ENCODE measurements at regions not wholly inside any gene's neighbourhood (a gene's known extent, or its start where the extent isn't known, plus 50 kb on each side); places are given as distances from the start of the nearest gene placed in this dataset.

DNA sequence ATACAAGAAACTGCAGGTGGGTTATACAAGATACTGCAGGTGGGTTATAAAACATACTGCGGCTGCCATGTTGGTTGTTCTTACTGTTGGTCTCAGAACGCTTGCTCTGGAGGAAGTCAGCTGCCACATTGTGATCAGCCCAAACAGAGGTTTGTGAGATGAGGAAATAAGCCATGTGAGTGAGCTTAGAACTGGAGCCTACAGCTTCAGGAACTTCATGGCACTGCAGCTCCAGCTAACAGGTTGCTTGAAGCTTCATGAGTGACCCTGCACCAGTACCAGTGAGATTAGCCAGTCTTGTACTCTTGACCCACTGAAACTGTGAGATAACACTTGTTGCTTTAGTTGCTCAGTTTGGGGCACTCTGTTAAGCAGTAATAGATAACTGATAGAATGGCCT, 74.5 kb upstream of the PRKCQ start:
- Histone ChIP-seq H3K9me3 (ENCODE audit: low read length) (no peaks in the 10 kb centered on the region), H3K79me2 (ENCODE audit: insufficient read depth, low read length) (no peaks in the 10 kb centered on the region), H3K27ac (ENCODE audit: extremely low read length, insufficient read depth, low read length) (no peak overlapping the region), H3K4me3 (replicated peaks in 1 of 3; ENCODE audit: insufficient read depth in 1 of 3, low read depth in 2 of 3, low read length in 3 of 3) (no peak overlapping the region), H3K9ac (ENCODE audit: insufficient read depth, low read depth, low read length) (no peak overlapping the region), H4K20me1 (ENCODE audit: insufficient read depth, low read length) (no peaks in the 10 kb centered on the region), H3K36me3 (replicated peaks in 1 of 2; ENCODE audit: control insufficient read depth in 1 of 2, insufficient read depth in 2 of 2, low read length in 2 of 2) (no peaks in the 10 kb centered on the region), H3K4me2 (ENCODE audit: low read depth, low read length) (no peak overlapping the region), H2AFZ (ENCODE audit: low read length) (no peak overlapping the region), H3K4me1 (ENCODE audit: insufficient read depth, low read length) (no peaks in the 10 kb centered on the region), H3K27me3 (ENCODE audit: control insufficient read depth in 1 of 2, insufficient read depth in 2 of 2, low read length in 2 of 2) (no peaks in the 10 kb centered on the region; a peak in 2 of 5 replicates)
- in situ Hi-C loops (cut with HindIII; ENCODE audit: extremely low pct_ligation_motif_present, low pct_unique_long_range_greater_than_20kb) (no loop called here), intact Hi-C loops (cut with micrococcal nuclease; ENCODE audit: unreplicated experiment) (no loop called here)
- ChIA-PET POLR2A (no interaction called here), CTCF (ENCODE audit: low intra/inter-chr PET ratio, low total read pairs) (no interaction called here)
- no TSS peak for BruUV-seq (replicated peaks)
- FAIRE-seq, result no peak
- DNase-seq (ENCODE audit: low spot score), result no peak
- WGBS (ENCODE audit: low lambda C conversion rate), result 70% methylated on average over 2 of the region's 2 CpGs
- no peak for ATAC-seq
- no peak for TF ChIP-seq FOXM1 (CRISPR knock-in tag; IDR thresholded peaks at IDR 0.05)
- no peak for TF ChIP-seq ZNF20 (CRISPR knock-in tag; IDR thresholded peaks at IDR 0.05)
- TF ChIP-seq, protein P1, sequence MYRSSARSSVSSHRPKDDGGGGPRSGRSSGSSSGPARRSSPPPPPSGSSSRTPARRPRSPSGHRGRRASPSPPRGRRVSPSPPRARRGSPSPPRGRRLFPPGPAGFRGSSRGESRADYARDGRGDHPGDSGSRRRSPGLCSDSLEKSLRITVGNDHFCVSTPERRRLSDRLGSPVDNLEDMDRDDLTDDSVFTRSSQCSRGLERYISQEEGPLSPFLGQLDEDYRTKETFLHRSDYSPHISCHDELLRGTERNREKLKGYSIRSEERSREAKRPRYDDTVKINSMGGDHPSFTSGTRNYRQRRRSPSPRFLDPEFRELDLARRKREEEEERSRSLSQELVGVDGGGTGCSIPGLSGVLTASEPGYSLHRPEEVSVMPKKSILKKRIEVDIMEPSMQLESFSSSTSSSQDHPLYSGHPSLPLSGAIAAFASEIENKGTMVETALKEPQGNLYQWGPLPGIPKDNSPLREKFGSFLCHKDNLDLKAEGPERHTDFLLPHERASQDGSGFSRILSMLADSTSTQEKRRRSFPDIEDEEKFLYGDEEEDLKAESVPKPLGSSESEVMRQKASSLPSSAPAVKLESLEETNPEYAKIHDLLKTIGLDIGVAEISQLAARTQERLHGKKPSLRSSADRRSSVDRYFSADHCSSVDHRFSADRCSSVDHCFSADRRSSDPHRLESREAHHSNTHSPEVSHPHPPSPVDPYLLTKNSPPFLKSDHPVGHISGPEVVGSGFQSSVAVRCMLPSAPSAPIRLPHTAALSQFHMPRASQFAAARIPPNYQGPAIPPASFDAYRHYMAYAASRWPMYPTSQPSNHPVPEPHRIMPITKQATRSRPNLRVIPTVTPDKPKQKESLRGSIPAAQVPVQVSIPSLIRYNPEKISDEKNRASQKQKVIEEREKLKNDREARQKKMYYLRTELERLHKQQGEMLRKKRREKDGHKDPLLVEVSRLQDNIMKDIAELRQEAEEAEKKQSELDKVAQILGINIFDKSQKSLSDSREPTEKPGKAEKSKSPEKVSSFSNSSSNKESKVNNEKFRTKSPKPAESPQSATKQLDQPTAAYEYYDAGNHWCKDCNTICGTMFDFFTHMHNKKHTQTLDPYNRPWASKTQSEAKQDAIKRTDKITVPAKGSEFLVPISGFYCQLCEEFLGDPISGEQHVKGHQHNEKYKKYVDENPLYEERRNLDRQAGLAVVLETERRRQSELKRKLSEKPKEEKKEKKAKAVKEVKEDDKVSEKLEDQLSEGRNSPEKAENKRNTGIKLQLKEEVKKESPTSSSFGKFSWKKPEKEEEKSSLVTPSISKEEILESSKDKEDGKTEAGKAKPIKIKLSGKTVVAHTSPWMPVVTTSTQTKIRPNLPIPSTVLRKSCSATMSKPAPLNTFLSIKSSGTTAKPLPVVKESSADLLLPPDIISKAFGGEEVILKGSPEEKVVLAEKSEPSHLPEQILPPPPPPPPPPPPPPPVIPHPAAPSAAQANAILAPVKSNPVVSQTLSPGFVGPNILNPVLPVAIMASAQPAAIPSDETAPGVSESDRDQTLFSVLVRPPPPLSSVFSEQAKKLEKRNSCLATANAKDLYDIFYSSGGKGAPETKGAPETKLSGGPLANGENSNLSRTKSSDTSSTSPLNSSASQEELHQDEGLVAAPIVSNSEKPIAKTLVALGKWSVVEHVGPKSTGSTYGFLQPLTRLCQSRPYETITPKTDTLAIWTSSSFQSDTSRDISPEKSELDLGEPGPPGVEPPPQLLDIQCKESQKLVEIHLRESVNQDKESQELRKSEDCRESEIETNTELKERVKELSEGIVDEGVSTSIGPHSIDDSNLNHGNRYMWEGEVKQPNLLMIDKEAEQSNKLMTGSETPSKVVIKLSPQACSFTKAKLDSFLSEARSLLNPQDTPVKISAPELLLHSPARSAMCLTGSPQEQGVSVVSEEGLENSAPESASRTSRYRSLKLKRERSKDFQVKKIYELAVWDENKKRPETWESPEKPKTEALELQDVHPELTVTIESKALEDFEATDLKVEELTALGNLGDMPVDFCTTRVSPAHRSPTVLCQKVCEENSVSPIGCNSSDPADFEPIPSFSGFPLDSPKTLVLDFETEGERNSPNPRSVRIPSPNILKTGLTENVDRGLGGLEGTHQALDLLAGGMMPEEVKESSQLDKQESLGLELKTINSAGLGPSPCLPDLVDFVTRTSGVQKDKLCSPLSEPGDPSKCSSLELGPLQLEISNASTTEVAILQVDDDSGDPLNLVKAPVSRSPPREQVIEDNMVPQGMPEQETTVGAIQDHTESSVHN (CRISPR knock-in tag; IDR thresholded peaks at IDR 0.05), result no peak
- TF ChIP-seq SCMH1 (CRISPR knock-in tag; IDR thresholded peaks at IDR 0.05; ENCODE audit: borderline replicate concordance), result no peak
- TF ChIP-seq RBAK (CRISPR knock-in tag; IDR thresholded peaks at IDR 0.05), result no peak
- no peak for TF ChIP-seq PAWR (CRISPR knock-in tag; IDR thresholded peaks at IDR 0.05; ENCODE audit: borderline replicate concordance)
- TF ChIP-seq, protein P2, sequence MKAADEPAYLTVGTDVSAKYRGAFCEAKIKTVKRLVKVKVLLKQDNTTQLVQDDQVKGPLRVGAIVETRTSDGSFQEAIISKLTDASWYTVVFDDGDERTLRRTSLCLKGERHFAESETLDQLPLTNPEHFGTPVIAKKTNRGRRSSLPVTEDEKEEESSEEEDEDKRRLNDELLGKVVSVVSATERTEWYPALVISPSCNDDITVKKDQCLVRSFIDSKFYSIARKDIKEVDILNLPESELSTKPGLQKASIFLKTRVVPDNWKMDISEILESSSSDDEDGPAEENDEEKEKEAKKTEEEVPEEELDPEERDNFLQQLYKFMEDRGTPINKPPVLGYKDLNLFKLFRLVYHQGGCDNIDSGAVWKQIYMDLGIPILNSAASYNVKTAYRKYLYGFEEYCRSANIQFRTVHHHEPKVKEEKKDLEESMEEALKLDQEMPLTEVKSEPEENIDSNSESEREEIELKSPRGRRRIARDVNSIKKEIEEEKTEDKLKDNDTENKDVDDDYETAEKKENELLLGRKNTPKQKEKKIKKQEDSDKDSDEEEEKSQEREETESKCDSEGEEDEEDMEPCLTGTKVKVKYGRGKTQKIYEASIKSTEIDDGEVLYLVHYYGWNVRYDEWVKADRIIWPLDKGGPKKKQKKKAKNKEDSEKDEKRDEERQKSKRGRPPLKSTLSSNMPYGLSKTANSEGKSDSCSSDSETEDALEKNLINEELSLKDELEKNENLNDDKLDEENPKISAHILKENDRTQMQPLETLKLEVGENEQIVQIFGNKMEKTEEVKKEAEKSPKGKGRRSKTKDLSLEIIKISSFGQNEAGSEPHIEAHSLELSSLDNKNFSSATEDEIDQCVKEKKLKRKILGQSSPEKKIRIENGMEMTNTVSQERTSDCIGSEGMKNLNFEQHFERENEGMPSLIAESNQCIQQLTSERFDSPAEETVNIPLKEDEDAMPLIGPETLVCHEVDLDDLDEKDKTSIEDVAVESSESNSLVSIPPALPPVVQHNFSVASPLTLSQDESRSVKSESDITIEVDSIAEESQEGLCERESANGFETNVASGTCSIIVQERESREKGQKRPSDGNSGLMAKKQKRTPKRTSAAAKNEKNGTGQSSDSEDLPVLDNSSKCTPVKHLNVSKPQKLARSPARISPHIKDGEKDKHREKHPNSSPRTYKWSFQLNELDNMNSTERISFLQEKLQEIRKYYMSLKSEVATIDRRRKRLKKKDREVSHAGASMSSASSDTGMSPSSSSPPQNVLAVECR (CRISPR knock-in tag; IDR thresholded peaks at IDR 0.05; ENCODE audit: borderline replicate concordance), result no peak
- TF ChIP-seq ZNF333 (CRISPR knock-in tag; IDR thresholded peaks at IDR 0.05; ENCODE audit: borderline replicate concordance), result no peak
- no peak for TF ChIP-seq KLF13 (CRISPR knock-in tag; IDR thresholded peaks at IDR 0.05)
- no peak for TF ChIP-seq ZNF292 (CRISPR knock-in tag; IDR thresholded peaks at IDR 0.05; ENCODE audit: borderline replicate concordance, low read depth)
- TF ChIP-seq BHLHE40 (IDR thresholded peaks at IDR 0.05; ENCODE audit: low read length), result no peak
- TF ChIP-seq, protein P3, sequence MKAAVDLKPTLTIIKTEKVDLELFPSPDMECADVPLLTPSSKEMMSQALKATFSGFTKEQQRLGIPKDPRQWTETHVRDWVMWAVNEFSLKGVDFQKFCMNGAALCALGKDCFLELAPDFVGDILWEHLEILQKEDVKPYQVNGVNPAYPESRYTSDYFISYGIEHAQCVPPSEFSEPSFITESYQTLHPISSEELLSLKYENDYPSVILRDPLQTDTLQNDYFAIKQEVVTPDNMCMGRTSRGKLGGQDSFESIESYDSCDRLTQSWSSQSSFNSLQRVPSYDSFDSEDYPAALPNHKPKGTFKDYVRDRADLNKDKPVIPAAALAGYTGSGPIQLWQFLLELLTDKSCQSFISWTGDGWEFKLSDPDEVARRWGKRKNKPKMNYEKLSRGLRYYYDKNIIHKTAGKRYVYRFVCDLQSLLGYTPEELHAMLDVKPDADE (CRISPR knock-in tag; IDR thresholded peaks at IDR 0.05), result no peak
